ENCODE measurements at regions not wholly inside any gene's neighbourhood (a gene's known extent, or its start where the extent isn't known, plus 50 kb on each side); places are given as distances from the start of the nearest gene placed in this dataset.

- TF ChIP-seq CTBP1 (IDR thresholded peaks at IDR 0.05; ENCODE audit: borderline replicate concordance) (peak; percentile 73; the same call in 1 of the 2 replicates), ZBTB49 (CRISPR knock-in tag; IDR thresholded peaks at IDR 0.05; ENCODE audit: borderline replicate concordance) (no peak), ZZZ3 (IDR thresholded peaks at IDR 0.05) (no peak), ZNF75A (CRISPR knock-in tag; IDR thresholded peaks at IDR 0.05) (no peak), PPARD (CRISPR knock-in tag; IDR thresholded peaks at IDR 0.05) (no peak), POLR2G (IDR thresholded peaks at IDR 0.05; ENCODE audit: low read depth, low read length) (no peak), FOXK2 (conservative IDR thresholded peaks at IDR 0.05 in 1 of 2, IDR thresholded peaks at IDR 0.05 in 1 of 2; ENCODE audit: low read depth in 2 of 2) (peak; percentile 68 to 83), BCOR (IDR thresholded peaks at IDR 0.05) (peak; percentile 63; the same call in 1 of the 2 replicates), ZFP30 (CRISPR knock-in tag; IDR thresholded peaks at IDR 0.05; ENCODE audit: borderline replicate concordance) (no peak), PHTF2 (CRISPR knock-in tag; IDR thresholded peaks at IDR 0.05) (no peak), REST (IDR thresholded peaks at IDR 0.05; ENCODE audit: borderline replicate concordance) (no peak), REST (CRISPR knock-in tag; IDR thresholded peaks at IDR 0.05; ENCODE audit: low read depth) (no peak), SRSF1 (IDR thresholded peaks at IDR 0.05; ENCODE audit: low read depth, low read length) (no peak), CEBPB (tag; IDR thresholded peaks at IDR 0.05) (peak; percentile 36; the same call in 1 of the 2 replicates), ZBTB8A (IDR thresholded peaks at IDR 0.05; ENCODE audit: partially characterized antibody) (no peak)
- TF ChIP-seq, protein P1, sequence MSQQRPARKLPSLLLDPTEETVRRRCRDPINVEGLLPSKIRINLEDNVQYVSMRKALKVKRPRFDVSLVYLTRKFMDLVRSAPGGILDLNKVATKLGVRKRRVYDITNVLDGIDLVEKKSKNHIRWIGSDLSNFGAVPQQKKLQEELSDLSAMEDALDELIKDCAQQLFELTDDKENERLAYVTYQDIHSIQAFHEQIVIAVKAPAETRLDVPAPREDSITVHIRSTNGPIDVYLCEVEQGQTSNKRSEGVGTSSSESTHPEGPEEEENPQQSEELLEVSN (IDR thresholded peaks at IDR 0.05; ENCODE audit: borderline replicate concordance in 1 of 2, extremely low read depth in 1 of 2, insufficient read depth in 1 of 2, insufficient read length in 1 of 2, low read depth in 1 of 2, low read length in 1 of 2, poor library complexity in 1 of 2, severe bottlenecking in 1 of 2), result no peak
Observed at GRCh38 chr1:39116860-39117728, 87.4 kb upstream of the MACF1 start (continued).
